ENCODE measurements at regions not wholly inside any gene's neighbourhood (a gene's known extent, or its start where the extent isn't known, plus 50 kb on each side); places are given as distances from the start of the nearest gene placed in this dataset.

DNA sequence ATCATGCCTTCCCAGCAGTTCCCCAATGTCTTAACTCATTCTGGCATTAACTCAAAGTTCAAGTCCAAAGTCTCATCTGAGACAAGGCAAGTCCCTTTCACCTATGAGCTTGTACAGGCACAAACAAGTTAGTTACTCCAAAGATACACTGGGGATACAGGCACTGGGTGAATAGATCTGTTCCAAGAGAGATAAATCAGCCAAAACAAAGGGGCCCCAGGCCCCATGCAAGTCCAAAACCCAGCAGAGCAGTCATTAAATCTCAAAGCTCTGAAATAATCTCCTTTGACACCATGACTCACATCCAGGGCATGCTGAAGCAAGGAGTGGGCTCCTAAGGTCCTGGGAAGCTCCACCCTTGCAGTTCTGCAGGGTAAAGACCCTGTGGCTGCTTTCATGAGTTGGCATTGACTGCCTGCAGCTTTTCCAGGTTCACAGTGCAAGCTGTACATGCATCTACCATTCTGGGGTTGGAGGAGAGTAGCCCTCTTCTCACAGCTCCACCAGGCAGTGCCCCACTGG lies 332.2 kb upstream of the KIF2B start:
- TF ChIP-seq CTCF (conservative IDR thresholded peaks at IDR 0.05; ENCODE audit: low read depth, low read length) (no peak), BHLHE40 (IDR thresholded peaks at IDR 0.05; ENCODE audit: low read depth, low read length) (no peak), RFX5 (IDR thresholded peaks at IDR 0.05; ENCODE audit: low read depth, low read length) (no peak), POLR2A (IDR thresholded peaks at IDR 0.05; ENCODE audit: low read depth, low read length) (no peak), SMC3 (IDR thresholded peaks at IDR 0.05; ENCODE audit: low read depth, low read length) (no peak), RAD21 (IDR thresholded peaks at IDR 0.05; ENCODE audit: low read length) (no peak)

Data from IMR-90 (cell line).